ENCODE measurements at regions not wholly inside any gene's neighbourhood (a gene's known extent, or its start where the extent isn't known, plus 50 kb on each side); places are given as distances from the start of the nearest gene placed in this dataset.

DNA sequence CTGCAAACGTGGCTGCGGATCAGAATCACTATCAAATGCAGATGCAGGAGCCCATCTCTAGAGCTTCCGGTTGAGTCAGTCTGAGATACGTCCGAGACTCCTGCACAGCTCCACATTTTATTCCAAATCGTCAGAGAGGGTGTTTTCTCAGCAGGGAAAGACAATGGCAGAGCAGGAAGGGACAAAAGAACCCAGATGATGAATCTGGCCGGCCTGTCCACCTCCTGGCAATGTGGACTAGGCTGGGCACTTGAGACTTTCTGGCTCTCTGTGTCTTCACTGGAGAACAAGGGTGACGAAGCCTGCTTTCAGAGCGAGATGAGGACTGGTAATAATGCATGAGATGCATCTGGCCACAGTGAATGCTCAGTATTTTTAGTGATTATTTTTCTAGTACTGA, 255.9 kb upstream of the MYT1L start:
- Mint-ChIP-seq H3K4me1 (no peaks in the 10 kb centered on the region), H3K27ac (no peak overlapping the region), H3K4me3 (no peak overlapping the region), H3K36me3 (ENCODE audit: low read depth) (no peaks in the 10 kb centered on the region), H3K27me3 (ENCODE audit: insufficient read depth) (no peaks in the 10 kb centered on the region), H3K9me3 (no peaks in the 10 kb centered on the region)
- DNase-seq = no peak
- H3K4me1 ChIP-seq (ENCODE audit: control insufficient read depth, insufficient read depth, low read length) = no peaks in the 10 kb centered on the region
- TF ChIP-seq, protein P1, sequence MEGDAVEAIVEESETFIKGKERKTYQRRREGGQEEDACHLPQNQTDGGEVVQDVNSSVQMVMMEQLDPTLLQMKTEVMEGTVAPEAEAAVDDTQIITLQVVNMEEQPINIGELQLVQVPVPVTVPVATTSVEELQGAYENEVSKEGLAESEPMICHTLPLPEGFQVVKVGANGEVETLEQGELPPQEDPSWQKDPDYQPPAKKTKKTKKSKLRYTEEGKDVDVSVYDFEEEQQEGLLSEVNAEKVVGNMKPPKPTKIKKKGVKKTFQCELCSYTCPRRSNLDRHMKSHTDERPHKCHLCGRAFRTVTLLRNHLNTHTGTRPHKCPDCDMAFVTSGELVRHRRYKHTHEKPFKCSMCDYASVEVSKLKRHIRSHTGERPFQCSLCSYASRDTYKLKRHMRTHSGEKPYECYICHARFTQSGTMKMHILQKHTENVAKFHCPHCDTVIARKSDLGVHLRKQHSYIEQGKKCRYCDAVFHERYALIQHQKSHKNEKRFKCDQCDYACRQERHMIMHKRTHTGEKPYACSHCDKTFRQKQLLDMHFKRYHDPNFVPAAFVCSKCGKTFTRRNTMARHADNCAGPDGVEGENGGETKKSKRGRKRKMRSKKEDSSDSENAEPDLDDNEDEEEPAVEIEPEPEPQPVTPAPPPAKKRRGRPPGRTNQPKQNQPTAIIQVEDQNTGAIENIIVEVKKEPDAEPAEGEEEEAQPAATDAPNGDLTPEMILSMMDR (conservative IDR thresholded peaks at IDR 0.05) = no peak
- WGBS, 2 experiments (ENCODE audit: insufficient coverage in 1 of 2, insufficient read length in 1 of 2) = 89% methylated on average over 3 to 9 of the region's 9 CpGs
- H3K27ac ChIP-seq (ENCODE audit: low read depth, low read length) = no peak overlapping the region
- H3K9me3 ChIP-seq (ENCODE audit: control insufficient read depth, low read length) = no peaks in the 10 kb centered on the region
- H3K36me3 ChIP-seq (ENCODE audit: control insufficient read depth, insufficient read depth, low read length) = no peaks in the 10 kb centered on the region
- no peaks in the 10 kb centered on the region for H3K27me3 ChIP-seq (ENCODE audit: control insufficient read depth, insufficient read depth, low read length, poor library complexity, severe bottlenecking)
- no peak overlapping the region for H3K9ac ChIP-seq (ENCODE audit: extremely low read depth, low read length, poor library complexity, severe bottlenecking)
- H3K4me3 ChIP-seq (ENCODE audit: low read length) = no peak overlapping the region

DNA sequence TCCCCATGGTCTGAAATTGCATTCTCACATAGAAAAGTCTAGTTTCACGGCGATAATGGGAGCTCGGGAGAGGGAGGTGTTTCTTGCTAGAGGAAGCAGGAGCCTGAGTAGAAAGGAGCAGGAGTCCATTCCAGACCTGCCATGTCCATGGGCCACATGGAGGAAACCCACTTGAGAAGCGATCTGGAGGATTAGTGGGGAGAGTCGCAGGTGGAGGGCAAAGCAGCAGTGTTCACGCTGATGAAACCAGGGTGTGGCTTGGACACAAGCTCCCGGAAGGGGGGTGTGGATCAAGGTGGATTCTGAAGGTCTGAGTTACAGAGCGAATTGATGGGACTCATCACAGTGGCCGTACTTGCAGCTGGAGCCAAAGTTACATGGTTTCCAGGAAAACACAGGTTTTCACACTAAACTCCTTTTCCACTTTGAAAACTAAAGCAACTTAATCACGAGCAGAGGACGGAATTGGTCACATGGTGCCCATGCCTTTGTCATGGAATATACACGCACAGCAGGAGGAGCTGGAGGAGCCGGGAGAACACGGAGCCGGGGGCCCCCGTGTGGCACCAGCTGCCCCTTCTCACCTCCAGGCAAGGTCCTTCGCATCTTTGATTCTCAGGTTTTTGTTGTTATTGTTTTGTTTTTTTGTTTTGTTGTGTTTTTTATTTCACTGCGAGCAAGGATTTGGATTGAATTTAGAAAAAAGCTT, 255.1 kb upstream of the MYT1L start:
- WGBS, 2 experiments (ENCODE audit: insufficient coverage in 1 of 2, insufficient read length in 1 of 2) = 87 to 90% methylated on average over 7 to 18 of the region's 18 CpGs
- H3K27ac ChIP-seq (ENCODE audit: low read depth, low read length) = no peak overlapping the region
- Mint-ChIP-seq H3K9me3 (no peaks in the 10 kb centered on the region), H3K27ac (no peak overlapping the region), H3K4me1 (no peaks in the 10 kb centered on the region), H3K36me3 (ENCODE audit: low read depth) (no peaks in the 10 kb centered on the region), H3K27me3 (ENCODE audit: insufficient read depth) (no peaks in the 10 kb centered on the region), H3K4me3 (no peak overlapping the region)
- H3K36me3 ChIP-seq (ENCODE audit: control insufficient read depth, insufficient read depth, low read length) = no peaks in the 10 kb centered on the region
- no peak overlapping the region for H3K9ac ChIP-seq (ENCODE audit: extremely low read depth, low read length, poor library complexity, severe bottlenecking)
- DNase-seq = peak; percentile 40
- H3K9me3 ChIP-seq (ENCODE audit: control insufficient read depth, low read length) = no peaks in the 10 kb centered on the region
- TF ChIP-seq, protein P1 (conservative IDR thresholded peaks at IDR 0.05) = no peak
- no peaks in the 10 kb centered on the region for H3K4me1 ChIP-seq (ENCODE audit: control insufficient read depth, insufficient read depth, low read length)
- H3K27me3 ChIP-seq (ENCODE audit: control insufficient read depth, insufficient read depth, low read length, poor library complexity, severe bottlenecking) = no peaks in the 10 kb centered on the region
- H3K4me3 ChIP-seq (ENCODE audit: low read length) = no peak overlapping the region

DNA sequence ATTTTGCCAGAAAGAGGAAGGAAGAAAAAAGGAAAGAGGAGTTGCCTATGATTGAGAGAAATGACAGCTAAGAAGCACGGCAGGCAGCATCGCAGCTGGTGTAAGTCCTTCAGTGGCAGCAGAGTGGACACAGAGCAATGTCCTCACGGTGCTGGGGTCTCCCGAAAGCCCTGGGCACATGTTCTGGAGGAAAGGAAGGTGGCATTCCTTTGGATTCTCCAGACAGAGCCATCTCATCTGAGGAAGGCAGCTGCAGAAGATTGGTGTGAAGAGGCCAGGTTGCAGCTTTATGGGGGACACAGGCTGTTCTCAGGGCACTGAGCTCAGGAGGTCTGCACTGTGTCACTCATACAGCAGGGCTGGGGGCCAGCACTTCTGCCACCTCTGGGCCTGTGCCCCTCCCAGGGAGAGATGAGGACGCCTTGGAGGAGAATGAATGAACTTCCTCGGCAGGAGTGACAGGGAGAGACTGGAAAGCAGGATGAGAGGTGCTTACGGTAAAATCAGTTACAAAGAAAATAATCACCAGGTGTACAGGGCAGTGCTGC, 252.0 kb upstream of the MYT1L start:
- Mint-ChIP-seq H3K9me3 (no peaks in the 10 kb centered on the region), H3K27me3 (ENCODE audit: insufficient read depth) (no peaks in the 10 kb centered on the region), H3K4me3 (no peak overlapping the region), H3K4me1 (no peaks in the 10 kb centered on the region), H3K36me3 (ENCODE audit: low read depth) (no peaks in the 10 kb centered on the region), H3K27ac (no peak overlapping the region)
- H3K36me3 ChIP-seq (ENCODE audit: control insufficient read depth, insufficient read depth, low read length) = no peaks in the 10 kb centered on the region
- 94 to 96% methylated on average over 3 to 7 of the region's 7 CpGs for WGBS, 2 experiments (ENCODE audit: insufficient coverage in 1 of 2, insufficient read length in 1 of 2)
- TF ChIP-seq, protein P1 (conservative IDR thresholded peaks at IDR 0.05) = no peak
- H3K27ac ChIP-seq (ENCODE audit: low read depth, low read length) = no peak overlapping the region
- peak; percentile 30 for DNase-seq
- no peaks in the 10 kb centered on the region for H3K27me3 ChIP-seq (ENCODE audit: control insufficient read depth, insufficient read depth, low read length, poor library complexity, severe bottlenecking)
- no peak overlapping the region for H3K4me3 ChIP-seq (ENCODE audit: low read length)
- no peaks in the 10 kb centered on the region for H3K9me3 ChIP-seq (ENCODE audit: control insufficient read depth, low read length)
- no peak overlapping the region for H3K9ac ChIP-seq (ENCODE audit: extremely low read depth, low read length, poor library complexity, severe bottlenecking)
- no peaks in the 10 kb centered on the region for H3K4me1 ChIP-seq (ENCODE audit: control insufficient read depth, insufficient read depth, low read length)
